GM11168 (cell line): ENCODE measurements at regions not wholly inside any gene's neighbourhood (a gene's known extent, or its start where the extent isn't known, plus 50 kb on each side); places are given as distances from the start of the nearest gene placed in this dataset.

ENCODE experiments used
- in situ Hi-C: fragments of 300-500 bp; cut with MboI; formaldehyde crosslinking; loops from one replicate; pipeline ENCODE4 v1.12.0; 2022; ENCODE audit warnings: low sequenced_read_pairs; ENCODE audit not compliant: unreplicated experiment

- in situ Hi-C loops = no loop called here
Observed at GRCh38 chr20:60209048-60209447, 250.8 kb downstream of the CDH26 start.

- in situ Hi-C loops = no loop called here
Observed at GRCh38 chr20:60210779-60211617, 252.8 kb downstream of the CDH26 start.

- in situ Hi-C loops = no loop called here
Observed at GRCh38 chr20:60211618-60212463, 253.6 kb downstream of the CDH26 start.

DNA sequence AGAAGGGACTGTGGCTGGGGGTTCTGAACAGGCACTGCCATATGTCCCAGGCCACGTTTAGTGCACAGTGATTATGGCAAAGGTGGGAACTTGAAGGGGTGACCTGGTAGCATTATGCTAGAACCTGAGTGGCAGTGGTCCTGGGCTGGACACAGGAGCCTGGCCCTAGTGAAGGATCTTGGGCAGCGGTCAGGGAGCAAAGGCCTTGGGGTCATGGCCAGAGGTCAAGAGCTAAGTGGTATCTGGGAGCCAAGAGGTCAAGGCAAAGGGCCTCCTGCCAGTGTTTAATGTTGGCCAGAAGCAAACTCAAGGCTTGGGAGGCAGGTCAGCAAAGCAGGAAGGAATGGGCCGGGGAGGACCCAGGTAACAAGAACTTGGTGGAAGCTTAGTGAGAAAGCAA is 254.5 kb downstream of the CDH26 start:
- in situ Hi-C loops = no loop called here

DNA sequence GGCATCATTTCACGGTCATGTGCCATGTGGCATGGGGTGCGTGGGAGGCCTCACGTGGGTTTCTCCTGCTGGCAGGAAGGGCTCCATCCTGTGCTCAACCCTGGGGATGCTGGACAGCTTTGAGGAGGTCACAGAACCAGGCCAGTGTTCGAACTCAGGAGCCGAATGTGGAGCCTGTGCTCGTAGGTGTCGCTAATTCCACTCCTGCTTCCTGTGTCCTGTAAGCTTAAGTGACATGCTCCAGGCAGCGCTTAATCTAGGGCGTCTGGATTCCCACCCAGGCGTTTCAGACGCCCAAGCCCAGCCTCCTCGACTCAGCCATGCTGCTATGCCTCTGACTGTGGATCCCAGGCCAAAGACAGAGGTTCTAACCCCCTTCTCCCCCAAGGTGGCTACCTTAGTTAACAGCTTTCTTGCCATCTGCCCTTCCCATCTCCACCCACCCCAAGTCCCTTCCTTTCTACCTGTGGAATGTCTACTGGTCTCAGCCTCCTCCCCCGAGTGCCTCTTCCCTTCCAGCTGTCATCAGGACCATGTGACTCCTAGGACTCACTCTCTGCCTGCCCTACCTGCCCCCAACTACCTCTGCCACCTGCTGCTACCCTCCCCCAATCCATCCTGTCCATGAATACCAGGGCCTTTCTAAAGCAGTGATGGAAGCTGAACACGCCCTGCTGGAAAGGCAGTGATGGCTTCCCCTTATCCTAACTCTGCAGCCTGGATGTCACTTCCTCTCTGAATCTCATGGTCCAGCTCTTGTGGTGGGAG is 255.1 kb downstream of the CDH26 start:
- in situ Hi-C loops = no loop called here

- in situ Hi-C loops = no loop called here
Observed at GRCh38 chr20:60214901-60215815, 256.9 kb downstream of the CDH26 start.

- in situ Hi-C loops = no loop called here
Observed at GRCh38 chr20:60215816-60216730, 257.9 kb downstream of the CDH26 start.

DNA sequence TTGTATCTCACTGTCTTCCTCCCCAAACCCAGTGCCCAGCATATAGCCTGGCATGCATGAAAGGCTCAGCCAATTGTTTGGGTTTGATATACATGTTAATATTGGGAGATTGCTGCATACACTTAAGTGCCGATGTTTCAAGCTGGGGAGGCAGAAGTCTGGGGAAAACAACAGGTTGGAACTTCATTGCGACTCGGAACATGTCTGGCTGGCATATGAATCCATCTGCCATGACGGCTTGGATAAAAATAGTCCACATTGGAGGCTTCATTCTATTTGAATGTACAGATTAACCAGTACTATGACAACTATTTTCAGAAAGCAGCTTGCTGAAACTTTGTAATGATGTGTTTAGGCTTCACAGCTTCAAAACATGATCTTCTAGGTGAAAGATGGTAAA is 261.0 kb downstream of the CDH26 start:
- in situ Hi-C loops = no loop called here

DNA sequence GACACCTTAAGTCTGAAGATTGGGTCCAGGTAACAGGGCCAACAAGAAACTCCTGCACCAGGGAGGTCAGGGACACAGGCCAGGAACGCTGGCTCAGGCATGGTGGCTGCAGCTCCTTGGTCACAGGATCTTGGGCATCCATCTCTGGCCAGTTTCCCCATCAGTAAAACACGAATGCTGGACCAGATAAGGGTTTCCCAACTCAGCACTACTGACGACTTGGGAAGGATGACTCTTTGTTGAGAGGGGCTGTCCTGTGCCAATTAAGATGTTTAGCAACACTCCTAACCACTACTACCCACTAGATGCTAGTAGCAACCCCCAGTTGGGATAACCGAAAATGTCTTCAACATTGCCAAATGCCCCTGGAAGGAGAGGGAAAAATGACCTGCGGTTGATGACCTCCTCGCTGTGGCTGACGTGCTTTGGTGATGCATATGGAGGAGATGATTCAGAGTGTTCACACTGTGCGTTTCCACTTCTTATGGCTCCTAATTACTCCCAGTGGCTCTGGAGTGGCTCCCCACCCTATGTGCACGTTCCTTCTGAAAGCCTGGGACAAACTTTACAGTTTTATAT is 261.9 kb downstream of the CDH26 start:
- in situ Hi-C loops = no loop called here

- in situ Hi-C loops = no loop called here
Observed at GRCh38 chr20:60220706-60221105, 262.5 kb downstream of the CDH26 start.

DNA sequence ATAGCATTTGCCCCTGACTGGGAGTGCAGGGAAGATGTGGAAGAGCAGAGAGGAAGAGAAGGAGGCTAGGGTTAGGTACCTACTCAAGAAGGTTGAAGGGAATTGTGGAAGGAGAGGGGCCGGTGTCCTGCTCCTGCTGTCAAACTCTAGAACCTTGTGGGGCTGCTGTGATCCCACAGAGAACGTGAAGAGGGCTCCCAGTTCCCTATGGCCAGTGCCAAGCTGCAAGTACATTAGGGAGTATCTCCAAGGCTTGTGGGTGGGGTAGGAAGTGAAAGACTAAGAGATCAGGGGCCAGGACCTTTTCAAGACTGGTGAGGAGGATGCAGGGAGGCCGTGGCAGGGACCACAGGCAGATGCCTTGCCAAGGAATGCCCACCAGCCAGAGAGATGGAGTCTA is 263.4 kb downstream of the CDH26 start:
- in situ Hi-C loops = no loop called here

DNA sequence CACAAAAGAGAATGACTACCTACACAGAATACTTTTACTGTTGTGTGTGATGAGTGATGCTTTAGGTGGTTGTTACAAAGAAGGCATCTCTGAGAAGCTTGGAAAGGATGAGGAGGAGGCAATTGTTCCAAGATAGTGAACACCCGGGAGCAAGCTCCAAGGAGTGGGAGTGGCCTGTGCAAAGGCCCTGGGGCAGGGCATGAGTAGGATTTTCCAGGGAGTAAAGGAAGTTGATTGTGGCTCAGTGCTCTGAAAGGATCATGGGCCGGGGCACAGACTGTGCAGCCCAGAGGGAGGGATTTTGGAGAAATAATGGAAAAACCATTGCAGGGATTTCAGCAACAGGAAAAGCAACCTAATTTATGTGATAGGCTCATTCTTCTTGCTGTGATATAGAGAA is 264.3 kb downstream of the CDH26 start:
- in situ Hi-C loops = no loop called here

- in situ Hi-C loops = no loop called here
Observed at GRCh38 chr20:60223174-60223573, 265.0 kb downstream of the CDH26 start.

DNA sequence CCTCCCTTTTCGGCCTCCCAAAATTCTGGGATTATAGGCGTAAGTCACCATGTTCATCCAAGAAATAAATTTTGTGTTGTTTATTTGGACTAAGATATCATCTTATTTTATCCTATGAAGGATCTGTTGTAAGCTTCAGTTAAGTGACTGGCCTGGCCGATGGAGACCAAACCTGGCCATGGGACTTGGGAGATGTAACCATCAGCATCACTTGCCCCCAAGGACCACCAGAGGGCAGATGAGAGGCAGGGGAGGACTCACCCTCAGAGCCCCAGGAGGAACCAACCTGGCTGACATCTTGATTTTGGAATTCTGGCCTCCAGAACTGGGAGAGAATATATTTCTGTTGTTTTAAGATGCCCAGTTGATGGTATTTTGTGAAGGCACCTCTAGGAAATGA is 266.7 kb downstream of the CDH26 start:
- in situ Hi-C loops = no loop called here

DNA sequence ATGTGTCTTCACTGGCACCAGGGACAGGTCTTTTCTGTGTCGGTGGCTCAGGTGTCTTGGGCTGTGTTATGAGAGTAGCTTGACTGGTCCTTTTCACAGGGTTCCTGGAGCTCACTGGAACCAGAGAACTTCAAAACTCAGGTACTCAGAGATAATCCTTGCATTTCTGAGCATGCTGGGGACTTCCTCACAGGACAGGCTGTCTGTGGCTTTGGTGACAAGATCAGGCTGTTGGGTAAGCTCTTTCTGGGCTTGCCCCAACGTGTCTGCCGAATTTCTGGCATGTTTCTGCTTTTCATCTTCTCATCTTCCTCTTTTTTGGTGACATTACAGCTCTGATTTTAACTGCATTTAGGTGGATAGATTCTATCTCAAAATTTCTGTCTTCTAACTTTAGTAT is 270.0 kb downstream of the CDH26 start:
- in situ Hi-C loops = no loop called here

DNA sequence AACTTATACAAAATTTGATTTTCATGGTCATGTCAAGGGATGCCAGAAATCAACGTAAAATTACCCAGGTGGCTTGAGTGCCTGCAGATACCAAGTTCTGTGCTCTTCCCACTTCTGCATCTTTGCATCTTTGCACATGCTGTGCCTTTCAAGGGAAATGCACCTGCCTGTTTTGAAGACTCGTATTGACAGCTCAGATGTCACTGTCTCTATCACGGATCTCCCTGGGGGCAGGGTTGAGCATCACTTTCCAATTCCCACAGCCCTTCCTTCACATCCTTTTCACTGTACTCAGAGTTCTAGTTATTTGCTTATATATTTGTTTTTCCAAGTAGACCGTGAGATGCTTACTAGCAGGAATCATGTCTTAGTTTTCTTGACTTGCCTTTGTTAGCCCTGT is 274.2 kb downstream of the CDH26 start:
- in situ Hi-C loops = no loop called here

- in situ Hi-C loops = no loop called here
Observed at GRCh38 chr20:60233018-60233630, 274.9 kb downstream of the CDH26 start.

DNA sequence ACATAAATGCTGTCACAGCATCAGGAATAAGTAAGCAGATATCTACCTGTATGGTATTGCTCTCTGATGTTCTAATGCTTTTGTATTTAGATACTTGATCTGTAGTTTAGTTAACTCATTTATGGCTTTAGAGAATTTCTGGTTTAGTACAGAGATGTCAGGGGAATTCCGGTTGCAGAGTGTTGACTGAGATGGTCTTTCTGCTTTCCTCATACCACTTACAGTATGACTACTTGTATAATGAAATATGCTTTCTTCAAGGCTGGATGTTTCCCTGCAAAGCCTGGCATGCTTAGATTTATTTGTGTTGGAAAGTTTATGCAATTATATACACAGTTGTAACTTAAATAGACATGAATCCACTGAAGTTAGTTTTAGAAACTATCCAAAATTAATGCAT is 278.4 kb downstream of the CDH26 start:
- in situ Hi-C loops = no loop called here
